ENCODE measurements at regions not wholly inside any gene's neighbourhood (a gene's known extent, or its start where the extent isn't known, plus 50 kb on each side); places are given as distances from the start of the nearest gene placed in this dataset.

DNA sequence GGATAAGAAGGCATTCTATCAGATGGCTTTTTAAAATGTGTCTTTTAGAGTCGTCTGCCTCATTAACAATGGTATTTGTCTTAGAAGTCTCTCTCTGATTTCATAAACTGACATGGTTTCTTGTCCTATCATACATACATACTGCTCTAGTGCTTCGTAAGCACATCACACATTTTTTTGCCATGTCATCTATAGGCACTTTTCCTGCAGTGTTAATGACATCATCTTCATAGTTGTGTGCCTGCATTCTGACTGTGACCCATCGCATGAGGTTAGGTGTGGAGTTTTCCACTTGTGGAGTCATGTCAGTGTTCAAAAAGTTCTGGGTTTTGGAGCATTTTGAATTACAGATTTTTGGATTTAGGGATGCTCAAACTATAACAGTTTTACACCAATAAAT, 361.6 kb upstream of the SPOCK3 start:
- TF ChIP-seq, protein P1, sequence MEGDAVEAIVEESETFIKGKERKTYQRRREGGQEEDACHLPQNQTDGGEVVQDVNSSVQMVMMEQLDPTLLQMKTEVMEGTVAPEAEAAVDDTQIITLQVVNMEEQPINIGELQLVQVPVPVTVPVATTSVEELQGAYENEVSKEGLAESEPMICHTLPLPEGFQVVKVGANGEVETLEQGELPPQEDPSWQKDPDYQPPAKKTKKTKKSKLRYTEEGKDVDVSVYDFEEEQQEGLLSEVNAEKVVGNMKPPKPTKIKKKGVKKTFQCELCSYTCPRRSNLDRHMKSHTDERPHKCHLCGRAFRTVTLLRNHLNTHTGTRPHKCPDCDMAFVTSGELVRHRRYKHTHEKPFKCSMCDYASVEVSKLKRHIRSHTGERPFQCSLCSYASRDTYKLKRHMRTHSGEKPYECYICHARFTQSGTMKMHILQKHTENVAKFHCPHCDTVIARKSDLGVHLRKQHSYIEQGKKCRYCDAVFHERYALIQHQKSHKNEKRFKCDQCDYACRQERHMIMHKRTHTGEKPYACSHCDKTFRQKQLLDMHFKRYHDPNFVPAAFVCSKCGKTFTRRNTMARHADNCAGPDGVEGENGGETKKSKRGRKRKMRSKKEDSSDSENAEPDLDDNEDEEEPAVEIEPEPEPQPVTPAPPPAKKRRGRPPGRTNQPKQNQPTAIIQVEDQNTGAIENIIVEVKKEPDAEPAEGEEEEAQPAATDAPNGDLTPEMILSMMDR (IDR thresholded peaks at IDR 0.05), result no peak
- TF ChIP-seq POLR2A (IDR thresholded peaks at IDR 0.05), result no peak
- no peak for TF ChIP-seq EP300 (IDR thresholded peaks at IDR 0.05)
- no peak for TF ChIP-seq POLR2AphosphoS5 (IDR thresholded peaks at IDR 0.05)
